Neural cell (in vitro differentiated cells): ENCODE measurements at regions not wholly inside any gene's neighbourhood (a gene's known extent, or its start where the extent isn't known, plus 50 kb on each side); places are given as distances from the start of the nearest gene placed in this dataset.
"Not testable (repeated sequence)": the region's sequence is repeated elsewhere in the genome, so short reads cannot be mapped to it uniquely, and the experiment has no call there.

Source experiments
- H2AFZ ChIP-seq: fragments of 200-600, 300-800 bp; sonication (generic), shearing (Covaris generic); 2 replicates; pipeline ENCODE4 v1.6.0; 2014; ENCODE audit warnings: low read depth, mild to moderate bottlenecking, antibody characterized with exemption, low read length, moderate library complexity
- H3F3A ChIP-seq: fragments of 200-600 bp; shearing (Covaris generic); 2 replicates; pipeline ENCODE4 v1.6.1; 2016; ENCODE audit warnings: mild to moderate bottlenecking, moderate library complexity, mixed read lengths, antibody characterized with exemption, low read length; ENCODE audit not compliant: insufficient read depth, poor library complexity, severe bottlenecking
- H3K27ac ChIP-seq: fragments of 200-600, 300-800 bp; sonication (generic), shearing (Covaris generic); 2 replicates; pipeline ENCODE4 v1.5.1; 2014; ENCODE audit warnings: mild to moderate bottlenecking, low read length, moderate library complexity
- H3K27me3 ChIP-seq: fragments of 300-800, 200-600 bp; sonication (generic), shearing (Covaris generic); 2 replicates; pipeline ENCODE4 v1.6.0; 2014; ENCODE audit warnings: mild to moderate bottlenecking, low read depth, low read length, moderate library complexity; ENCODE audit not compliant: insufficient read depth
- H3K36me3 ChIP-seq: fragments of 300-800, 200-600 bp; sonication (generic), shearing (Covaris generic); 2 replicates; pipeline ENCODE4 v1.5.1; 2014; ENCODE audit warnings: mild to moderate bottlenecking, antibody characterized with exemption, low read length, moderate library complexity; ENCODE audit not compliant: insufficient read depth
- H3K4me2 ChIP-seq: fragments of 300-800, 200-600 bp; sonication (generic), shearing (Covaris generic); 2 replicates; pipeline ENCODE4 v1.6.0; 2014; ENCODE audit warnings: mild to moderate bottlenecking, low read length
- H3K4me3 ChIP-seq: fragments of 300-800, 200-600 bp; sonication (generic), shearing (Covaris generic); 2 replicates; pipeline ENCODE4 v1.5.1; 2014; ENCODE audit warnings: mild to moderate bottlenecking, low read length, moderate library complexity
- H3K79me2 ChIP-seq: fragments of 200-600 bp; shearing (Covaris generic); replicated peaks from 2 replicates; pipeline ENCODE4 v1.6.0; 2014; ENCODE audit warnings: mild to moderate bottlenecking, low read length, moderate library complexity; ENCODE audit not compliant: insufficient read depth
- H3K9ac ChIP-seq: fragments of 300-800, 200-600 bp; sonication (generic), shearing (Covaris generic); 2 replicates; pipeline ENCODE4 v1.6.1; 2016; ENCODE audit warnings: mild to moderate bottlenecking, low read length, mixed read lengths
- H3K9me2 ChIP-seq: fragments of 200-600 bp; shearing (Covaris generic); 2 replicates; pipeline ENCODE4 v1.6.1; 2016; ENCODE audit warnings: mild to moderate bottlenecking, low read length, mixed read lengths; ENCODE audit not compliant: insufficient read depth
- H3K9me3 ChIP-seq: fragments of 200-600, 300-800 bp; sonication (generic), shearing (Covaris generic); 2 replicates; pipeline ENCODE4 v1.6.1; 2016; ENCODE audit warnings: mild to moderate bottlenecking, mixed run types, low read length, moderate library complexity, mixed read lengths
- H4K20me1 ChIP-seq: fragments of 200-600 bp; shearing (Covaris generic); 2 replicates; pipeline ENCODE4 v1.6.1; 2016; ENCODE audit warnings: mild to moderate bottlenecking, mixed run types; ENCODE audit not compliant: insufficient read depth
- EP300 ChIP-seq: fragments of 450-650 bp; conservative IDR thresholded peaks from 2 replicates; pipeline ENCODE4 v1.6.1; 2014; ENCODE audit warnings: antibody characterized with exemption, mild to moderate bottlenecking, moderate library complexity; ENCODE audit not compliant: poor library complexity, severe bottlenecking
- EZH2 ChIP-seq: fragments of 200-600, 300-800 bp; shearing (Covaris generic), sonication (generic); IDR thresholded peaks from 2 replicates; pipeline ENCODE4 v1.6.1; 2014; ENCODE audit warnings: antibody characterized with exemption, low read length, borderline replicate concordance, mild to moderate bottlenecking; ENCODE audit not compliant: insufficient read depth, poor library complexity, severe bottlenecking
- MXI1 ChIP-seq: fragments of 450-650 bp; conservative IDR thresholded peaks from 2 replicates; pipeline ENCODE4 v1.6.1; 2014; ENCODE audit warnings: antibody characterized with exemption, mild to moderate bottlenecking; ENCODE audit not compliant: poor library complexity, severe bottlenecking
- POLR2AphosphoS5 ChIP-seq: IDR thresholded peaks from 2 replicates; pipeline ENCODE4 v1.6.1; 2012
- RAD21 ChIP-seq: fragments of 450-650 bp; conservative IDR thresholded peaks from 2 replicates; pipeline ENCODE4 v1.6.1; 2014; ENCODE audit warnings: antibody characterized with exemption, mild to moderate bottlenecking, moderate library complexity
- TAF1 ChIP-seq: IDR thresholded peaks from 2 replicates; pipeline ENCODE4 v1.6.1; 2012; ENCODE audit warnings: low read depth
- TF ChIP-seq, protein P1 (sequence below): fragments of 450-650 bp; IDR thresholded peaks from 2 replicates; pipeline ENCODE4 v1.5.1; 2014; ENCODE audit warnings: antibody characterized with exemption, mild to moderate bottlenecking, moderate library complexity; ENCODE audit not compliant: poor library complexity, severe bottlenecking
- TF ChIP-seq, protein P2 (sequence below): IDR thresholded peaks from 2 replicates; pipeline ENCODE4 v1.6.1; 2012; ENCODE audit warnings: borderline replicate concordance

DNA sequence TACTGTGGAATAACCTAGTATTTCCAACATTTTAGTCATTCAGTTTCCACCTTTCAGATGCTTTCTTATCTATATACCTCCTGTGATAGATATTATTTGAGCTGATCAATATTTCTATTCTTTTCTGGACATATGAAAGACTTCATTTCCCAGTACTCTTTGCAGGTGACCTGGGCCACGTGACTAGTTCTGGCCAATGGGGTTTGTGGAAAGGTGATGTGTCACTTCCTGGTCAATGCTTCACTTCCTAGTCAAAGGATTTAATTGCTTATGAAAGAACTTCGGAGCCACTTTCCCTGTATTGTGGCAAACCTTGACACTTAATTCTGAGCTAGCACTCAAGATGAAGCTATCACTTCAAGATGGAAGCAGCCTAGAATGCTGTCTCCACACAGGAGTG lies 248.9 kb upstream of the FOXF1 start:
- TF ChIP-seq POLR2AphosphoS5 (no peak), EP300 (no peak), RAD21 (no peak), MXI1 (no peak), EZH2 (no peak)
- TF ChIP-seq, protein P1, sequence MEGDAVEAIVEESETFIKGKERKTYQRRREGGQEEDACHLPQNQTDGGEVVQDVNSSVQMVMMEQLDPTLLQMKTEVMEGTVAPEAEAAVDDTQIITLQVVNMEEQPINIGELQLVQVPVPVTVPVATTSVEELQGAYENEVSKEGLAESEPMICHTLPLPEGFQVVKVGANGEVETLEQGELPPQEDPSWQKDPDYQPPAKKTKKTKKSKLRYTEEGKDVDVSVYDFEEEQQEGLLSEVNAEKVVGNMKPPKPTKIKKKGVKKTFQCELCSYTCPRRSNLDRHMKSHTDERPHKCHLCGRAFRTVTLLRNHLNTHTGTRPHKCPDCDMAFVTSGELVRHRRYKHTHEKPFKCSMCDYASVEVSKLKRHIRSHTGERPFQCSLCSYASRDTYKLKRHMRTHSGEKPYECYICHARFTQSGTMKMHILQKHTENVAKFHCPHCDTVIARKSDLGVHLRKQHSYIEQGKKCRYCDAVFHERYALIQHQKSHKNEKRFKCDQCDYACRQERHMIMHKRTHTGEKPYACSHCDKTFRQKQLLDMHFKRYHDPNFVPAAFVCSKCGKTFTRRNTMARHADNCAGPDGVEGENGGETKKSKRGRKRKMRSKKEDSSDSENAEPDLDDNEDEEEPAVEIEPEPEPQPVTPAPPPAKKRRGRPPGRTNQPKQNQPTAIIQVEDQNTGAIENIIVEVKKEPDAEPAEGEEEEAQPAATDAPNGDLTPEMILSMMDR = no peak
- Histone ChIP-seq H3K27ac (no peak overlapping the region), H3K9ac (no peak overlapping the region), H3K27me3 (no peaks in the 10 kb centered on the region), H3K9me2 (no peaks in the 10 kb centered on the region), H3K79me2 (no peaks in the 10 kb centered on the region), H3K36me3 (no peaks in the 10 kb centered on the region), H3K9me3 (no peaks in the 10 kb centered on the region), H3F3A (no peaks in the 10 kb centered on the region), H3K4me3 (no peak overlapping the region), H3K4me2 (no peak overlapping the region), H2AFZ (no peak overlapping the region), H4K20me1 (no peaks in the 10 kb centered on the region)

DNA sequence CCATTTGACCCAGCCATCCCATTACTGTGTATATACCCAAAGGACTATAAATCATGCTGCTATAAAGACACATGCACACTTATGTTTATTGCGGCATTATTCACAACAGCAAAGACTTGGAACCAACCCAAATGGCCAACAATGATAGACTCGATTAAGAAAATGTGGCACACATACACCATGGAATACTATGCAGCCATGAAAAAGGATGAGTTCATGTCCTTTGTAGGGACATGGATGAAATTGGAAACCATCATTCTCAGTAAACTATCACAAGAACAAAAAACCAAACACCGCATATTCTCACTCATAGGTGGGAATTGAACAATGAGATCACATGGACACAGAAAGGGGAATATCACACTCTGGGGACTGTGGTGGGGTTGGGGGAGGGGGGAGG lies 242.7 kb upstream of the FOXF1 start:
- H3K27me3 ChIP-seq, H3K27ac ChIP-seq, H3K9me3 ChIP-seq, H2AFZ ChIP-seq, H3K9me2 ChIP-seq, H3F3A ChIP-seq, H3K9ac ChIP-seq, H3K36me3 ChIP-seq, H3K4me2 ChIP-seq, H3K4me3 ChIP-seq, H4K20me1 ChIP-seq, H3K79me2 ChIP-seq: not testable (repeated sequence)

DNA sequence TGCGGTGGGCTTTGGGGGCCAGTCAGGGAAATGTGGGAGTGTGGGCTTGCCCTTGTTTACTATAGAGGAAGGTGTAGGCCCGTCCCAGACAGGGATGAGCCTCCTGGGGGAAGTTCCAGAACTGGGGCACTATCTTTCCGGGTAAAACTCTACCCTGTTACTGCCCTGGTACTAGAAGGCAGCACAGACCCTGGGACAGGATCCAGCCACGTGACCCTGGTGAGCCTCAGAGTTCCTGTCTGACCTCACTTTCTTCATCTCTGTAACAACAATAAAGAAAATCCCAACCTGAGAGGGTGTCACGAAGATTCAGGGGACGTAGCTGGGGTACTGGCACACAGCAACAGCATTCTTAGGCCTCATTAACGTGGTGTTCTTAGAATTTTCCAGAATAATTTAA lies 239.6 kb upstream of the FOXF1 start:
- Histone ChIP-seq H3K4me3 (no peak overlapping the region), H3F3A (no peaks in the 10 kb centered on the region), H3K4me2 (no peak overlapping the region), H3K9me2 (no peaks in the 10 kb centered on the region), H3K79me2 (no peaks in the 10 kb centered on the region), H2AFZ (no peak overlapping the region), H3K9me3 (no peaks in the 10 kb centered on the region), H3K27ac (no peak overlapping the region), H3K9ac (no peak overlapping the region), H3K36me3 (no peaks in the 10 kb centered on the region), H3K27me3 (no peaks in the 10 kb centered on the region), H4K20me1 (no peaks in the 10 kb centered on the region)
- TF ChIP-seq, protein P1 = no peak
- TF ChIP-seq RAD21 (no peak), TAF1 (no peak), MXI1 (no peak)
- TF ChIP-seq, protein P2, sequence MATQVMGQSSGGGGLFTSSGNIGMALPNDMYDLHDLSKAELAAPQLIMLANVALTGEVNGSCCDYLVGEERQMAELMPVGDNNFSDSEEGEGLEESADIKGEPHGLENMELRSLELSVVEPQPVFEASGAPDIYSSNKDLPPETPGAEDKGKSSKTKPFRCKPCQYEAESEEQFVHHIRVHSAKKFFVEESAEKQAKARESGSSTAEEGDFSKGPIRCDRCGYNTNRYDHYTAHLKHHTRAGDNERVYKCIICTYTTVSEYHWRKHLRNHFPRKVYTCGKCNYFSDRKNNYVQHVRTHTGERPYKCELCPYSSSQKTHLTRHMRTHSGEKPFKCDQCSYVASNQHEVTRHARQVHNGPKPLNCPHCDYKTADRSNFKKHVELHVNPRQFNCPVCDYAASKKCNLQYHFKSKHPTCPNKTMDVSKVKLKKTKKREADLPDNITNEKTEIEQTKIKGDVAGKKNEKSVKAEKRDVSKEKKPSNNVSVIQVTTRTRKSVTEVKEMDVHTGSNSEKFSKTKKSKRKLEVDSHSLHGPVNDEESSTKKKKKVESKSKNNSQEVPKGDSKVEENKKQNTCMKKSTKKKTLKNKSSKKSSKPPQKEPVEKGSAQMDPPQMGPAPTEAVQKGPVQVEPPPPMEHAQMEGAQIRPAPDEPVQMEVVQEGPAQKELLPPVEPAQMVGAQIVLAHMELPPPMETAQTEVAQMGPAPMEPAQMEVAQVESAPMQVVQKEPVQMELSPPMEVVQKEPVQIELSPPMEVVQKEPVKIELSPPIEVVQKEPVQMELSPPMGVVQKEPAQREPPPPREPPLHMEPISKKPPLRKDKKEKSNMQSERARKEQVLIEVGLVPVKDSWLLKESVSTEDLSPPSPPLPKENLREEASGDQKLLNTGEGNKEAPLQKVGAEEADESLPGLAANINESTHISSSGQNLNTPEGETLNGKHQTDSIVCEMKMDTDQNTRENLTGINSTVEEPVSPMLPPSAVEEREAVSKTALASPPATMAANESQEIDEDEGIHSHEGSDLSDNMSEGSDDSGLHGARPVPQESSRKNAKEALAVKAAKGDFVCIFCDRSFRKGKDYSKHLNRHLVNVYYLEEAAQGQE = no peak
